Hepatocyte (in vitro differentiated cells): ENCODE measurements at regions not wholly inside any gene's neighbourhood (a gene's known extent, or its start where the extent isn't known, plus 50 kb on each side); places are given as distances from the start of the nearest gene placed in this dataset.

Experiments used
- CTCF ChIP-seq: fragments of 200-600 bp; sonication (generic); IDR thresholded peaks from 2 replicates; pipeline ENCODE4 v1.5.1; 2016; ENCODE audit warnings: antibody characterized with exemption, mild to moderate bottlenecking; ENCODE audit not compliant: poor library complexity
- EZH2 ChIP-seq: fragments of 200-600 bp; sonication (generic); IDR thresholded peaks from 2 replicates; pipeline ENCODE4 v1.6.1; 2016; ENCODE audit warnings: antibody characterized with exemption, mild to moderate bottlenecking, borderline replicate concordance

GRCh38 chr6:137547186-137547585 lies 53.0 kb upstream of the OLIG3 start:
- no peak for TF ChIP-seq CTCF
- no peak for TF ChIP-seq EZH2
